DMS114 treated with DMSO at 0.1 percent for 48 hours (cell line): ENCODE measurements at regions not wholly inside any gene's neighbourhood (a gene's known extent, or its start where the extent isn't known, plus 50 kb on each side); places are given as distances from the start of the nearest gene placed in this dataset.

ENCODE experiments used
- DNase-seq: peaks from one replicate; lab custom pipeline; 2025; ENCODE audit not compliant: unreplicated experiment; lab: John Stamatoyannopoulos, UW

DNA sequence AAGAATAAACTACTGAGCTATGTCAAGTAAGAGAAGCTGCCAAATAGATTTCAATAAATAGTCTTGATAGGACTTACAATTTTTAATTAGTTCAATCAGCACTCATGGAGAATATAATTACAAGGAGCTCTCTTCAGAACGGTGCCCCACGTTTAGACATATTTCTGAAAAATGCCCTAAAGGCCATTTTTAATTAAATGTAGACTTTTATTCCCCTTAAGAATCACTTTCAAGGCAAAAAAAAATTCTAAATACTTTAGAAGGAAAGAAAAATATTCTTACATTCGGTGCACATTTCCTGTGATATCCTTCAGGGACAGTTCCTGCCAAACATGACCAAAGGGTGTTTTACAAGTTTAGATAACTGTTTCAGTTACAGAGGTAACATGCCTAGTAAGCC is 202.5 kb upstream of the CDH7 start:
- no peak for DNase-seq

DNA sequence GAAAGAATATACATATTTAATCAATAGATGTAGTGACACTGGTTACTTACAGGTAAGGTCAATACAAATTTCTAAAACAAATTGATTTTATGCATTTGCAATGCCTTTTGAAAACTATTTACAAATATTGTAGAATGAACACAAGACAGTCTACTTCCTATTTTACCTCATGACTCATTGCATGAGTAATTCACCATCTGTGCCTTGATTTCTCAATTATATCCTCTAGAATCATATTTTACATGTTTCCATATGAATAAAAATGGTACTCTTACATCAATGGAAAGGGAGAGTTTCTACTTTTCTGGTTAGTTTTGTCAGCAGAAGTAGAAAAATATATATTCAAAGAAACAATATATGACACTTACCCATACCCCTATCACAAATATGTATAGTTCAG is 203.8 kb upstream of the CDH7 start:
- no peak for DNase-seq

DNA sequence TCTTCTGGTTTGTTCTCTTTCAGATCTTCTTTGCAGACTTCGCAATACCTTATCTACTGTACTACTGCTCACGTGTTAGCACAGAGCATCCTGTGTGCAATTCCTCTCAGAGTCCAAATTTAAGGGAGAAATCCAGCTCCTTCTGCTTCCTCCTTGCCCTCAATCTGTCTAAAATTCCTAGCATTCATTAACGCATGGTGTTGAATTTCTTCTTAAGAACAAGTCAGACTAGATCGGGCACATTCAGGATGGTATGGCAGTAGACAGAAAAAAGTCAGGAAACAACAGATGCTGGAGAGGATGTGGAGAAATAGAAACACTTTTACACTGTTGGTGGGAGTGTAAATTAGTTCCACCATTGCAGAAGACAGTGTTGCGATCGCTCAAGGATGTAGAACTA is 206.1 kb upstream of the CDH7 start:
- DNase-seq = no peak

DNA sequence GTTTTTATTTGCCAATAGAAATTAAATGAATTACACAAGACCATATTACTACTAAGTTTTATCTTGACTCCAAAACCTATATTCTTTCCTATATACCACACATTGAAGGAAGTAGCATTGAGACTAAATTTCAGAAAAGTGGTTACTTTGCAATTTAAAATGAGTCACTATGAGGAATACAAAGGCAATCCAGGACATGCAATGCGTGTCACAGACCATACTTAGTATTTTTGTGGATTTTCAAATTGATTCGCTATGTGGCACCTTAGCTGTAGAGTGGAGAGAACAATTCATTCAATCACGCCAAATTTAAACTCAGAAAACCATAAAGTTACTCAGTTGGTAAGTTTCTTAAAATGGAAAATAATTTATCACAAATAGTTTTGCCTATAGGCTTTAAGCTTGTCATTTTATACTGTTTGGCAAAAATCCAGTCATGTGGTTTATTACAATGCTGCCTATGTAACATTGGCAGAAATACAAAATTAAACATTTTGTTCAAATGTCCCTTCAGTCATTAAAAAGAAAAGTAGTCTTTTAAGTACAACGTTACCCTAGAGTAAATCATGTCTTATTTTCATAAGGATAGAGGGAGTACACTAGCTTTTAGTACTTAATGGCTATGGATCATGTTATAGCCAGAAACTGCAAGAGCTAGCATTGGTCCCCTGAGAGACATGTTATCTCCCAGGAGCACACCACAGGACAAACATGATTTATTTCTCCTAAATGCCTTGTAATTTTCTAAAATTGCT is 222.8 kb upstream of the CDH7 start:
- DNase-seq = no peak

DNA sequence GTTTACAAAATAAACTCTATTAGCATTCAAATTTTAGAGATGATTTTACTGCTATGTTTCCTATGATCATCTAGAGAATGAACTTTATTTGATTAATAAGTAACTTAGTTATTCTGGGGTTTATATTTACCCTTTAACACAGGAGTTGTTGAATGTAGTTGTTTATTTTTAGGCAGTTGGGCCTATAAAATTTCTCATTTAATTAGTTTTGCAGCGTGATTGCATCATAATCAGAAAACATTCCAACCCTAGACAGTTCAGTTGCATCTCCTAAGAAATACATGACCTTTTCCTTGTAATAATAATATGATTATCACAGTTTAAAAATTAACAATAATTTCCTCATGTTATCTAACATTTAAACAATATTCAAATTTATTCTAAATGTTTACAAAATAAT is 224.7 kb upstream of the CDH7 start:
- no peak for DNase-seq

DNA sequence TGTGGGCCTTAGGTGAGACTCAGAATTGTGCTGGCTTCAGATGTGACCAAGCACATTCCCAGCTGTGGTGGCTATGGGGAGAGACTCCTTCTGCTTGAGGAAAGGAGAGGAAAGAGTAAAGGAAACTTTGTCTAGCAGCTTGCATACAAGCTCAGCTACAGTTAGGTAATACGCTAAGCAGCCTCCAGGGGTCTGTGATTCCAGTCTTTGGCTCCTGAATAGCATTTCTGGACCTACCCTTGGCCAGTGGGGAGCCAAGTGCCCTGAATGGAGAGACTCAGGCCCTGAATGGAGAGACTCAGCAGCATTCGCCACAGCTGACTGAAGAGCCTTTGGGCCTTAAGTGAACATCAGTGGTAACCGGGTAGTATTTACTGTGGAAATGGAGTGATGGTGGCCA is 227.4 kb upstream of the CDH7 start:
- no peak for DNase-seq

DNA sequence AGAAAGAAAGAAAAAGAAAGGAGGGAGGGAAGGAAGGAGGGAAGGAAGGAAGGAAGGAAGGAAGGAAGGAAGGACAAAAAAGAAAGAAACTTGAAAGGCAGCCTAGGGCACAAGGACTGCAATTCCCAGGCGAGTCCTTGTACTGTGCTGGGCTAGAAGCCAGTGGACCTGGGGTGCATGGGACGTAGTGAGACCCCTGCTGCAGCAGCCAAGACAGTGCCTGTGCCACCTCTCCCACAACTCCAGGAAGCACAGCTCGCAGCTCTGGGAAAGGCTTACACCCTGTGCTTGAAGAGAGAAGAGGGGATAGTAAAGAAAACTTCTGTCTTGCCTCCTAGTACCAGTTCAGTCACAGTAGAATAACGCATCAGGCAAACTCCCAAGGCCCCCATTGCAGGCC is 227.9 kb upstream of the CDH7 start:
- DNase-seq = no peak

DNA sequence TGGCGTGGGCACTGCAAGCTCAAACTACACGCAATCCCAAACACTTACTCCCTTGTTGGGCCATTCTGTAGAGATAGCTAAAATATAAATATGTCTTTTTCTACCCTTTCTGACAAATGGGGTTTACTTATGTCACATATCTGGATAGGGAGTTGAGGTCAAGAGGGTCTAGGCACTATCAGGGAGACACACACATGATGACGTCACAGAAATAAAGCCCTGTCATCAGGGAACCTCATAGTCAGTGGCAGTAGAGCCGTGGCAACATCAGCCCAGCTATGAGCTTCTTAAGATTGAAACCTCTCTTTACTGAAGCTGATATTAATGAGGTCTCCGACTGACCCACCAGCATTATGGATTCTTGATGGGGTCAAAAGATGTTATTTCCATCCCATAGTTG is 234.6 kb upstream of the CDH7 start:
- DNase-seq = no peak

DNA sequence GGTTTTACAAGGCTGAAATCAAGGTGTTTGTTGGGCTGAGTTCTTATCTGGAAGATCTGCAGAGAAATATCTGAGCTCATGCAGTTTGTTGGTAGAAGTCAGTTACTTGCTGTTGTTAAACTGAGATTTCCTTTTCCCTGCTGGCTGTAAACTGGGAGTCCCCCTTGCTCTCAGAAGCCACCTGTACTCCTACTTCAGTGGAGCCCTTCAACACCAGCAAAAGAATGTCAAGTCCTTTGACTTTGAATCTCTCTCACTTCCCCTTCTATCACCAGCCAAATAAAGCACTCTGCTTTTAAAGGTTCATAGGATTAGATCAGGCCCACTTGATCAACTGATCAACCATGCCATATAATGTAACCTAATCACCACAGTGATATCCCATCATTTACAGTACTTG is 252.2 kb upstream of the CDH7 start:
- no peak for DNase-seq

DNA sequence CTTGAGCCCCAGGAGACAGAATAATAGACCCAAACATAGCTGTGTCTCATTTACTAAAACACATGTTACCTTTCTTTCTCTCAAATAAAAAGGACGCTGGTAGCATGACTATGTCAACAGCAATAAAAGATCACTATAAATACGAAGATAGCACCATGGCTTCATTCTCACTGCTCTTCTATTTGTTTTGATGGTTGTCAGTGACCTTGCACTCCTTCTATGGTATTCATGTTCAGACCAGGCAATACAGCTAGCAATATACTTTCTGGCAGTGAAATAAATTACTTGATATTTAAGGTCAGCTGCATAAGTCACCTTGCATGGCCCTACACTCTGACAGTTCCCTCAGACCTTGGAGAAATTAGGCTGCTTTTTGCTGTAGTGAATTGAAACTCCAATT is 263.2 kb upstream of the CDH7 start:
- DNase-seq = no peak

DNA sequence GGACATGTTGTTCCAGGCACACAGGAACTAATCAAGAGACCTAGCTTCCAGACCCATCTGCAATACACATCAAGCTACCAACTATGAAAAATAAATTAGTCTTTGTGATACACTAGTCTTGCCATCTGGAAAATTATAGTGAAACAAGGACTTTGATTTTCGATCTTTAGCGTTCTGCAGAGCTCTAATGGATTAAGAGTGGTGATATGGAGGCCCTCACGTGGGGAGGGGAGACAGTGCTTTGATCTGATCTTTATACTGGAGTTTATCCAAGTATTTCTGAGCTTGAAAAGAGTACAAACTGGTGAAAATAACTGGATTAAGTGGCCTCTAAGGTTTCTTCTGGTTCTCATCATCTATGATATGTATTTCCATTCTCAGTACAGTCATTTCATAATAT is 273.4 kb upstream of the CDH7 start:
- DNase-seq = no peak

DNA sequence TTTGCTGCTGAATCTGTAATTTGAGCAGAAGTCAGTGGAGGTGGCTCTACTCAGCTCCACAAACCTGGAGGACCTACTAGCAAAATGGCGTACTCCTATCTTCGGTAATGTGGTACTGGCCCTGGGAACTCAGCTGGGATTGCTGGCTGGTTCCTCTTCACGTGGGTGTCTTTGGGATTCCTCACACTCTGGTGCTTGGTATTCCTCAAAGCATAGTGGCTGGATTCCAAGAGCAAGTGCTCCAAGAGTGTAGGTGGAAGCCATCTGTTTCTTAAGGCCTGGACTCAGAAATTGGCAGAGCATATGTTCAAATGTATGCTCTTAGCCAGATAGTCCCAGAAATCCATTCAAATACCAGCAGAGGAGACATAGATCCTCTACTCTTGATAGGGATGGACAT is 281.9 kb upstream of the CDH7 start:
- DNase-seq = no peak

DNA sequence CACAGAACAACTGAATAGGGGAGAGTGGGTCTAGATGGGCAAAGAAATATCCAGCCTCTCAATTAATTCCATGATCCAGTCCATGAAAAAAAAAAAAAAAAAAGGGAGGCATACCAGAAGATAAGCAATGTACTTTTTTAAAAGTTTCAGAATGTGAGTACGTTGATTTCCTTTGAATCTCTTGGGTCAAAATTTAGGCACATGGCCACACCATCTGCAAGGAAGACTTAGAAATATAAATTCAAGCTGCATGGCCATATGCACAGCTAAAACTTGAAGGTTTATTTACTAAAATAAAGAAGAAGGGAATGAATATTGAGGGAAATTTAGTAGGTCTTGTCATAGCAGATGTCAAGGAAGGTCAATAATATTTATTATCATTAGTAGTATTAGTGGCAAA is 286.5 kb upstream of the CDH7 start:
- DNase-seq = no peak

DNA sequence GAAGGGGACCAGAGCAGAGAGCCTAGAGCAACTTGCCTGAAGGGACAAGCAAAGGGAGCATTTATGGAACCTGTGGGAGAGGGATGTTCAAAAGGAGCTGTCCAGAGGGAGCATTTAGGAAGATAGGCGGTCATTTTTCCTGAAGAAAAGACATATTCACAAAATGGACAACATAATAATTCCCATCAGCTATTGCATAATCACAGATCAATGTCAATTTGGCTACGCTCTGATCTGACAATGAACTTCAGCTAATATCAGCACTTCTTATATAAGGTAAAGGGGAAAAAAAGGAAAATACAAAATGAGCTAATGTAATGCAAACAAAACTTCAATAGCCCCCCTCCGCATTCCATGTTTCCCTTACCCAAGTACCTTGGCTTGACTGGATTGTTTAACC is 291.1 kb upstream of the CDH7 start:
- no peak for DNase-seq

DNA sequence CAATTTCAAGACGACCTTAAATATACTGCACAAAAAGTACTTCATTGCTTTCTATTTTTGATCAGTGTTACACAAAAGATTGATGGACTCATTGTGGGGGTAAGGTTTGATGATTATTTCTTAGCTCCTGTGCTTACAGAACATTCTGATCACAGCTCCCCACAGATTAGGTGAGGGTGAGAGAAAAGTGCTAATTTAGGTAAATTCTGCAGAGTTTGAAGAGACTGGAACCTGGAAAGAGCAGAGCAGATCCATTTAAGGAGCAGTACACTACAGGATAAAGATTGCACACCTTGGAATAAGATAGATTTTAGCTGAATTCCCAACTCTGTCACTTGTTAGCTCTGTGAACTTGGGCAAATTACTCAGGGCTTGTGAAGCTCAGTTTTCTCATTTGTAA is 291.9 kb upstream of the CDH7 start:
- DNase-seq = no peak

DNA sequence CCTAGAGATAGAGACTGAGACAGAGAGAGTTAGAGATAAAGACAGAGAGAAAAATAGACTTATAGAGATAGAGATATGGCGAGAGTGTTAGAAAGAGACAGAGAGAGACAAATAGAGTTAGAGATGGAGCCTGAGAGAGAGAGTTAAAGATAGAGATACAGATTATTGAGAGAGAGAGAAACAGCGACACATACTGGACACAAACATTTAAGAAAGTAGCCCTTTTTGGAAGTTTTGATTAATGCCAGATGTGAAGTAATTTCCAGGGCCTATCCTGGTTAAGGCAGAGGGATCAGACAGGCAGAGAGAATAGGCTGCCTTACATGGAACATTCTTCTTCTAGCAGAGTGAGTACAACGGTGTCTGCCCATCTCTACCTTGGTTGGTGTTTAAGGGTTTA is 311.6 kb upstream of the CDH7 start:
- no peak for DNase-seq

DNA sequence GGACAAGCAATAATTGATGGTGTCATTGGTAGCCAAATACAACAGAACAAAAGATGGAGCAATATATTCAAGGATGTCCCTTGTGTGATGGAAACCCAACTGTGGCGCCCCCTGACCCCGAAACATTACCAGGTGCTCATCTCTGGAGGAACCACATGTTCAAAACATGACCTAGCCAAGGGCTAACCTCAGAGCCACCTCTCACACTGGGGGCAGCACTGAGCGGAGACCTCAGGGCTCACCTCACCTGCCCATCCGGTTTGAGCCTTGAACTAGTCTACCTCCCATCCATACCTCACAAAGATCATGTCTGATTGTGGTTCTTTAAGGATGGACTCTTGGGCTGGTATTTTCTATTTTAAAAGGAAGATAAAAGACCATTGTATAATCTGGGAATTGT is 314.4 kb upstream of the CDH7 start:
- DNase-seq = no peak

DNA sequence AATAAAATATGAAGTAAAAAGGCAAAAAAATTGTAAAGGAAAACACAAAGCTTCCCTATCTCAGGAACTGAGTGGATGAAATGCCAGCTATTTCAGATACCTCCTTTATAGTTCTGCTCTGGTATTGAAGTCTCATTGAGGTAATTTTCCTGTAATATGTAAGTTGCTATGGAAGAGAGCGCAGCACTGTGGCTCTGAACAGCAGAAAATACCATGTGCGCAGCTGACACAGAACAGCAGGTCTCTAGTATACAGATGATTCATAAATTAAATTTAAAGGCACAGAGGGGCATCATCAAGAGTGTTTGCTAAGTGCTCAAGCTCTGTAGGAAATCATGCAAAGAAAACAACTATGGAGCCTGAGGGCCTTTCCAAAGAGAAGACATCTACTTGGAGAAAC is 315.3 kb upstream of the CDH7 start:
- DNase-seq = no peak

DNA sequence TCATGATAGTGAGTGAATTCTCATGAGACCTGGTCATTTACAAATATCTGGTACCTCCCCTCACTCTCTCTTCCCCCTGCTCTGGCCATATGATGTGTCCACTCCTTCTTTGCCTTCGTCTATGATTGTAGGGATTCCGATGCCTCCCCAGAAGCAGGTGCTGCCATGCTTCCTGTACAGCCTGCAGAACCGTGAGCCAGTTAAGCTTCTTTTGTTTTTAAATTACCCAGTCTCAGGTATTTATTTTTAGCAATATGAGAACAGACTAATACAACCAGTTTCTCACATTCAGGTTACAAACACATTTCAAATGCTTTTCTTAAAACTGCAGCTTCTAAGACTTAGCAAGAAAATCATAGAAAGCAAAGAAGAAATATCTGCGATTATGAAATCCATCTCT is 321.2 kb upstream of the CDH7 start:
- DNase-seq = no peak

DNA sequence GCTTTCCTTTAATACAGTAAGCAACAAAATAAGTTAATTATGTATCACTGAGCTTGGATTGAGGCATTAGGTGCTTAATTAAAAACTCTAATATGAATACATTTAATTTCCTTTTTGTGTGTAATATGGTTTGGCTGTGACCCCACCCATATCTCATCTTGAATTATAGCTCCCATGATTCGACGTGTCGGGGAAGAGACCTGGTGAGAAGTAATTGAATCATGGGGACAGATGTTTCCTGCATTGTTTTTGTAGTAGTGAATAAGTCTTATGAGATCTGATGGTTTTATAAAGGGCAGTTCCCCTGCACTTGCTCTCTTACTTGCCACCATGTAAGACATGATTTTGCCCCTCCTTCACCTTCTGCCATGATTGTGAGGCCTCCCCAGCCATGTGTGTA is 325.4 kb upstream of the CDH7 start:
- DNase-seq = no peak

DNA sequence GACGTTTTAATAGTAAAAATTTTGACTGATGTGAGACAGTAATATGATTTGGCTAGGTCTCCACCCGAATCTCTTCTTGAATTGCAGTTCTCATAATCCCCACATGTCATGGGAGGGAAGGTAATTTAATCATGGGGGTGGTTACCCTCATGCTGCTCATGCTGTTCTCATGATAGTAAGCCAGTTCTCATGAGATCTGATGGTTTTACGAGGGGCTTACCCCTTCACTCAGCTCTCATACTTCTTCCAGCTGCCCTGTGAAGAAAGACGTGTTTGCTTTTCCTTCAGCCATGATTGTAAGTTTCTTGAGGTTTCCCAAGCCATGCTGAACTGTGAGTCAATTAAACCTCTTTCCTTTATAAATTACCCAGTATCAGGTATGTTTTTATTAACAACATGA is 327.0 kb upstream of the CDH7 start:
- no peak for DNase-seq

DNA sequence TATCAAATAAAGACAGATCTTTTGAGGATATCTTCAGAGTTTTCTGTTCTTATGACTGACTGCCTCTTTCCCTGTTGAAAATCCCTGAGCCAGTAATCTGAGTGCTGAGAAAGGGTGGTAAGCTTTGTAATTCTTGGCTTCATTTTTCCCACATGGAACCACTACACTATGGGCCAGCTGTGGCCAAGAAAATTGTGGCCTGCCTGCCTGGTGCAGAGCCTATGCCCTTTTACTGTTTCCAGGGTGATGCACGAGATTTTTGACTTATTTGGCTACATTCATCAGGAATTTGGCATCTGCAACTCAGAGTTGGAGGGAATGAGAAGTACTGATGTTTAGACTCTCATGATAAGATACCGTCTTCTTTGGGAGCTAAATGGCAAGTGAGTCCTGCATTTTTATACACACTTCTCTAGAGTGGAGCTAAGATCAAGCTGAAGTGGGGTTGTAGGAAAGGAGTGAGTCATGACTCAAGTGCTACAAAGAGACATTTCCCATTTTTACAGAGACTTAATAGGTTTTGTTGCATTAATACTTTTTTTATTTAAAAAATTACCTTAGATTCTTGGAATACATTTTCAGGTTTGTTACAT is 328.2 kb upstream of the CDH7 start:
- no peak for DNase-seq

DNA sequence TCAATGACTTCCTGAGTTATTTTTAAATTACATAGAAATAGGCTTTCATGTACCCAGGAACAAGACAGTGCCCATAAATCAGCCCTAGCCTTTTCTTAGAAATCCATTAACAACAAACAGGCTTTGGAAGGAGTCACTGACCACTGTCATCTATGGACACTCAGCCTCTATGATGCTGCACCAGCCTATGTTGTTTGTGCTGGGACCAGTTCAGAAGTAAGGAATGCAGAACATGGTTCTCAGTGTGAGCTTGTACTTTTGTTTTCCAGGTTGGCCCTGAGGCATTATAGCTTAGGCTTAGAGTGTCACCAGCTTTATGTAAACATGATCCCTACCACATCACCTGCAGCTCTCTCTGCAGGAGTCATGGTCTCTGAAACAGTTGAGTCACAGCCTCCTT is 335.7 kb upstream of the CDH7 start:
- no peak for DNase-seq
